HG03432 (cell line): ENCODE measurements at regions not wholly inside any gene's neighbourhood (a gene's known extent, or its start where the extent isn't known, plus 50 kb on each side); places are given as distances from the start of the nearest gene placed in this dataset.
A peak's percentile ranks its signal among the peaks of the same experiment; 100 is the strongest.
"Not testable (repeated sequence)": the region's sequence is repeated elsewhere in the genome, so short reads cannot be mapped to it uniquely, and the experiment has no call there.

Source experiments
- ATAC-seq: cut with Tn5 transposase; IDR thresholded peaks from one replicate; pipeline ENCODE4 v1.9.1; 2021; ENCODE audit warnings: mild to moderate bottlenecking, moderate library complexity; ENCODE audit not compliant: unreplicated experiment

- no peak for ATAC-seq
These were observed 115.3 kb upstream of the TANK start for GRCh38 chr2:161044921-161045320.

DNA sequence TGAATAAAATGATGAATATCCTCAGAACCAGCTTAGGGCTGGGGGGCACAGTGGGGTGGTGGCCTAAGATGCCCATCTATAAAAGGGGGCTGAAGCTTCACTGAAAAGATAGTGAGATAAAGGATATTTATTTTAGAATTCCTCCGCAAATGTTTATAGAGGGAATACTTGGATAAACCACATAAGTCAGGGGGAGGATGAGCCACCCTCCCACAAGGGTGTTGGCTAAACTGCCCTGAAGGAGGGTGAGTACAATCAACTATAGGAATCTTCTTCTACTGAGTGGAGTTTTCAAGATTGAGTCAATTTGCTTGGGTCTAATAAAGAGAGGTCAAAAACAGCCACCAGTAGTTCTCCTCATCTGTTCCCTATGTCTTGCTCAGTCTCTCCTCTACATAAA lies 114.5 kb upstream of the TANK start:
- no peak for ATAC-seq

DNA sequence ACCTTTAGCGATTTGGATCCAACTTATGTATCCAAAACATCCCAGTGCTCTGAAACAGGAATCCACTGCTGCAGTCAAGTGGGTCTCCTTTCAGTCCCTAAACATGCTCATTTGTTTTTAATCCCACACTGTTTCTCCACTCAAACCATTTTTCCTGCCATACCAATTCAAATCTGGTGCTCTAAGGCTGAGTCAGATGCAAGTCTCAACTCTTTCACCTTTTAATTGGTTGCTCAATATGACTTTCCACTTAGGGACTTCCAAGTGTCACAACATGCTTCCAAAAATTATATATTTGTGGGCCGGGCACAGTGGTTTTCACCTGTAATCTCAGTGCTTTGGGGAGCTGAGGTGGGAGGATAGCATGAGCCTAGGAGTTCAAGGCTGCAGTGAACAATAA lies 113.4 kb upstream of the TANK start:
- no peak for ATAC-seq

DNA sequence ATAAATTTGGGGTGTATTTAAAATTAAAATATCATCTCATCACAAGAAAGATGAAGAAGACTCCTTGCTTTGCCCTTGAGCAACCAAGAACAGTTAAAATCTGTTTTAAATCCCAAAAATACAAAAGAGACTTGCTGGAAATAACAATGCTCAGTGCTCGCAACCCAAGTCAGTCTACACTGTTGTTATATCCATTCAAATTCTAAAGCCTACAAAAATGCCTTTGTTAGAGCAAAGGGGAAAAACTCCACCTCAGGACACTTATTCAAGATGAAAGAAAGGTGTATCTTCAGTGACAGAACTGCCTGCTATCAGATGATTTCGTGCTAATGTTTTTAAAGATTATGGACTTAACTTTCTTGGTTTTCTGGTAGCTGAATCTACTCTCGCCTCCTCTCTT lies 111.9 kb upstream of the TANK start:
- ATAC-seq: no peak

- ATAC-seq: no peak
These were observed 110.7 kb upstream of the TANK start for GRCh38 chr2:161049559-161049958.

GRCh38 chr2:161052214-161052613 lies 108.0 kb upstream of the TANK start:
- no peak for ATAC-seq

- no peak for ATAC-seq
These were observed 104.9 kb upstream of the TANK start for GRCh38 chr2:161055289-161055688.

DNA sequence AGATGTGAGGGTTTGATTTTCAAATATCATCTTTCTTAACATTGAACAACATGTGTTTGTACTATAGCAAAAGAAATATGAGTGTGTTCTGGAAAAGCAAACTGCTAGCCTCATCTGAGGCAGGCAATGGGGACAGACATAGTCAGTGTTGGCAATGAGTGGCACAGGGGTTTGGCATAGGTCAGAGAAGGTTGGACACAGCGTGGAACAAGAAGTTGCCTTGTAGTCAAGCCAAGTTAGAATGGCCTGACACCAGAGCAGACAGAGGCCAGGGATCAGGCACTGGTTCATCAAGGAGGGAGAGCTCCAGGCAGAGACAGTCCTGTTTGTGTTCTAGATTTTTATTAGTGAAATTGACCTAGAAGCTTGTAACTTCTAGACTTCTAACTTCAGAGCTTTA lies 100.8 kb upstream of the TANK start:
- no peak for ATAC-seq

- no peak for ATAC-seq
These were observed 98.4 kb upstream of the TANK start for GRCh38 chr2:161061786-161062185.

DNA sequence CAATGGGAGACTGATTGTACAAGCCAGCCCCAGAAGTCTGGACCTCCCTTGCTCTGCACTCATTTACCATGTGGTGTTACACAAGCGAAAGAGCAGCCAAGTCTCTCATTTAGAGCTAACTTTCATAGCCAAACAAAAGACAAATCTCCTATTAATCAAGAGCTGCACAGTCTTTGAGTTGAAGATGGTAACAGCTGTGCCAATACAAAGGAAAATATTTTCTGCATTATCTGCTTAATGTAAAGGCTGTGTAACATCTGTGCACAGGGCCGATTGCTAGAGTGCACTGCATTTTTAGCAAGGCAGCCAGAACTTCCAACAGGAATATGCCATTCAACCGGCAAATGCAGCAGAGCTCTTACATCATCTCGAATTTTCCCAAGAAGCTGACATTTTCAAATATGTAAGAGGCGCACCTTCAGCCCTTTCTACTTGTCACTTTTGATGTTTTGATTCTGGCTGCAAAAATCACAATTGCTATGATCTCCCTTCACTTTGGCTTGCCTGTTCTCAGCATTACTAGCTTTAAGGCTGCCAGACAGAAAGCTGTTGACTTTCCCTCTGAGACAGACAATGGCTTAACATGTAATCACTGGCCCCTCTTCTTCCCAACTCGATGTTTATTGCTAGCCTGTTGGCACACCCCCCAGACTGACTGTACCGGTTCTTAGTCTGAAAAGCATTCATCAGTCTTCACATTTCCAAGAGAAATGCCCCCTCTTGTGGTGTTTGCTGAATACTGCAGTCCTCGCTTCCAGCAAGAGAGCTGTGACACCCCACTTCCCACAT lies 96.9 kb upstream of the TANK start:
- ATAC-seq: peak; percentile 95

DNA sequence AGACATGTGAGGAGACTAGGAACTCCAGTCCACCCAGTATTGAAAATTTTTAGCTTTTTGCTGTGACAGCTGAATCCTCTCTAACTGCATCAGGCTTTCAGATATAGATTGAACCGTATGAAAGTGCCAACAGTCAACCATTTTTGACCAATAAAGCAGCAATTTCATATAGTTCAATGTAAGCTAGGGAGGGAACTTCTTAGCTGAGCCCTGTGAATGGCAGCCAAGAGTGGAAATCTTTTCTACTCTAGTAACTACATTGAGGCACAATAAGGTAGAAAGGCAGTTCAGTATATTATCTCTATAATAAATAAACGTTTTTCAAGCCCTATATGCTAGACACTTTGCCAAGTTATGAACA lies 96.3 kb upstream of the TANK start:
- ATAC-seq: peak; percentile 51

DNA sequence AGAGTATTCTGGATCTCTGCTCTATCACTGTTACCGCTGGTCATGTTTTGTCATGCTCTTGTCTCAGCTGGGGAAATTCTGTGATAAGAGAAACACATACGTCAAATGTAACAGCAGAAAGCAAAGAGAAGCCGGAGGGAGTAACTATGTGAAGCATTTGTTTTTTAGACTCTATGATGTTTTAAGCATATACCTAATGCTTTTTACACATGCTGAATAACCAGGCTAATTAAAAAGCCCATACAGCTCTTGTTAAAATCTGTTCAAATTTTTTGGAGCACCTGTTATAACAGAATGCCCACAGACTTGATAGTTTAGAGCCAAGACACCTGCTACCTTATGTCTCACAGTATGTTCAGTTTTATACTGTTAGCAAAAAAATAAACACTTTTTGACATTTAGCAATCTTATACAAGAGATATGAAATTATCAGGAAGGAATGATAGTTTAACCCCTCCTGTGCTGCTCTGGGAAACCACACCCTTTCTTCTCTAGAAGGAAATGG lies 92.3 kb upstream of the TANK start:
- ATAC-seq: no peak

GRCh38 chr2:161068670-161069069 lies 91.6 kb upstream of the TANK start:
- peak; percentile 55 for ATAC-seq

DNA sequence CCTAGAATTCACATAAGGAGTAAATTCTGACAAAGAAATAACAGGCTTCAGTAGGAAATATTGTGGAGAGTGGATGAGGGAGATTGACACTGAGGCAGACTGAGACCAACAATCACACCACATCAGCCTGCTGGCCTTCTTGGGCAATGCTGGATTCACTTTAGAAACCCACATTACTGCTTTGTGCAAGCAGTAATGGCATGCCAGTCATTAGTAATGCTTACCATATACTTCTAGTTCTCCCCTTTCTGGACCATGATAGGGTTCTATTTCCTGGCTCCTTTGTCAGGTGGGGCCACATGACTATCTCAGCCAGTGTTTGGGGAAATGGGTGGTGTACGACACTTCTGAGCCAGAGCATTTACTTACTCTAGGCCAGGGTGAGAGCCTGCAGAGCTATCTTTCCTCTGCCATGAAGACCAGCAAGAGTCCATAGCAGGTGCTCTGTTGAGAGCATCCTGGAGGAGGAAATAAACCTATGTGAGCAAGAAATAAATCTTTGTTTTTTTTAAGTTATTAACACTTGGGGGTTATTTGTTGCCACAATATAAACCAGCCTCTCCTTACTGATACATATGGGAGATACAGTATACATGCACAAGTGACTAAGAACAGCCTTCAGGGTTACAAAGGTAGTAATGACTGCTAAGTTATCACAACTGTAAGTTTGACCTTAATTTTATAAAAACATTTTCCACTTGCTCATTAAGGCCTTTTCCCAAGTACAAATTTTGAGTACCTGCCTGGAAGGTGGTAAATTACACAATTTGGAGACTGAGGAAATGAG lies 89.3 kb upstream of the TANK start:
- ATAC-seq: no peak

DNA sequence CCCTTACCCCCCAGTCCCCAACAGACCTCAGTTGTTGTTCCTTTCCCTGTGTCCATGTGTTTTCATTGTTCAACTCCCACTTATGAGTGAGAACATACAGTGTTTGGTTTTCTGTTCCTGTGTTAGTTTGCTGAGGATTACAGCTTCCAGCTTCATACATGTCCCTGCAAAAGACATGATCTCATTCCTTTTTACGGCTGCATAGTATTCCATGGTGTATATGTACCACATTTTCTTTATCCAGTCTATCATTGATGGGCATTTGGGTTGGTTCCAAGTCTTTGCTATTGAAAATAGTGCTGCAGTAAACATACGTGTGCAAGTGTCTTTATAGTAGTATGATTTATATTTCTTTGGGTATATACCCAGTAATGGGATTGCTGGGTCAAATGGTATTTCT lies 87.8 kb upstream of the TANK start:
- ATAC-seq: not testable (repeated sequence)

- no peak for ATAC-seq
These were observed 84.5 kb upstream of the TANK start for GRCh38 chr2:161075701-161076100.

DNA sequence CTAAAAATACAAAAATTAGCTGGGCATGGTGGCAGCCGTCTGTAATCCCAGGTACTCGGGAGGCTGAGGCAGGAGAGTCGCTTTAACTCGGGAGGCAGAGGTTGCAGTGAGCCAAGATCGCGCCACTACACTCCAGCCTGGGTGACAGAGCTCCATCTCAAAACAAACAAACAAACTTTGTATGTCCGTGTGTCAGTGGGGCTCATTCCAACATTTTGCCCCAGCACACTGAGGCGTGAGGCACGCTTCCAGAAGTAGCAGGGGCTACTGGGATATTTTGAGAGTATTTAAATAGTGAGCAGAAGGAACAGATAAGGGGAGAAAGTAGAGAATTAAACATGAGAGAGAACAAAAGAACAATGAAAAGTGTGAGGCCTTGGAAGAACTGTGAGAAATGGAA lies 83.3 kb upstream of the TANK start:
- ATAC-seq: no peak

DNA sequence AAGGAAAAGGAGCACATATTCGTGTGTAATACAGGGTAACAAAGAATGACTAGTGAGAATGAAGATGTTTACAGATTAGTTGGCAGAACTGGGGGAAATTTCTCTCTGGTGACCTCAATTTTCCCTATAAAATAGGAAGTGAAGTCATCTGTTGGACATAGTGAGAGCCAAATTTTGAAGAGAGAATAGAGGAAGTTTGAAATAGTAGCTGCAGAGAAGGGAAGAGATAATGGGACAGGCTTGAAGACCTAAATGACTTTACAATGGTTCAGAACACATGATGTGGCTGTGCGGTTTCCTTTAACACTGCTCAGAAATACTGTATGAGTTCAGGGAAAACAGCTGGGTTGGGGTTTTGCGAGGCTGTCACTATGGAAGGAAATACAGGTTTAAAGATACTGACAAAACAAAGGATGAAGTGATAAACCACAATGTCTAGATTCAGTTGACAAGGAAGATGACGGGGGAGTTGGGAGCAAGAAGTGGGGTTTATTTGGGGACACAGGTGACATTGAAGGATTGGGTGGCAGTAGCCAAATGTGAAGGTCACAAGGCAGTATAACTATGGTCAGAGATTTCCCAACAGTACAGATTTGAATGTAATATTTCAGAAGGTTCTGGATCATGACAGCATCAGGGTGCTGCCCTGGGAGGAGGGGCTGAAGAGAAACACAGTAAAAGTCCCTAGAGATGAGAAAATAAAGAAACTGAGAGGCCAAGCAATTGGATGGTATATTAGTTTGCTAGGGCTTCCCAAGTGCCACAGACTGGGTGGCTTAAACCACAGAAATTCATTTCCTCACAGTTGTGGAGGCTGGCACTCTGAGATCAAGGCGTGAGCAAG lies 82.6 kb upstream of the TANK start:
- ATAC-seq: peak; percentile 87

GRCh38 chr2:161078211-161078539 lies 82.1 kb upstream of the TANK start:
- no peak for ATAC-seq

- ATAC-seq: no peak
These were observed 75.1 kb upstream of the TANK start for GRCh38 chr2:161085149-161085548.

DNA sequence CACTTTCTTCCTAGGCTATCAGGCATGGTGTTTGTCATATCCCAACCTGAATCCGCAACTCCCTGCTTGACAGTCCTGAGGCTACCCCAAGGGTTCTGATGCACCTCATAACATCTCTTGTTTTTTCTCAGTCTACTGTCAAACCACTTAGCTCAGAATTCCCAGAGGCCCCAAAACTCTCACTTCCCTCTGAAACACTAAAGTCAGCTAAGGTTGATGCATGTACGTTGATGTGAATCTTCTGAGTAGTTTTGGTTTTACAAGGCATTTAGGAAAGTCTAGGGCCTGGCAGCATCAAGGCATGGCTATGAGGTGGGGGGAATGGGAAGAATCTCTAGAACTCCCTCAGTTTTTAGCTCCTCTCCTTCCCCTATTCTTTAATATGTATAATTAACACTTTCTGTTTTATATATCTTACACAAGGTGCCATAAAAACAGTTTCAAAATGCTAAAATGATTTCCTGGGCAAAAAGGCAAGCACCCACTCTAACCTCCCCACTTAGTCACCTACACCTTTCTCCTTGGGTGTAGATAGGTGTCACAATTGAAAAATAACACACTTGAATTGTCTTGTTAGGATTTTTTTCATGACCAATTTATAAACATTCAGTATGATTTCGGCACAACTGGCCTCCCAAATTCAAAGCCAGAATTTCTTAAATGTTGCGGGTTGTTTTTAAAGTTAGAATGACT lies 71.4 kb upstream of the TANK start:
- peak; percentile 92 for ATAC-seq
